GM18511 (cell line): ENCODE measurements at regions not wholly inside any gene's neighbourhood (a gene's known extent, or its start where the extent isn't known, plus 50 kb on each side); places are given as distances from the start of the nearest gene placed in this dataset.
"Not testable (repeated sequence)": the region's sequence is repeated elsewhere in the genome, so short reads cannot be mapped to it uniquely, and the experiment has no call there.

Source experiments
- ATAC-seq: cut with Tn5 transposase; IDR thresholded peaks from one replicate; pipeline ENCODE4 v1.9.1; 2021; ENCODE audit warnings: mild to moderate bottlenecking, moderate library complexity; ENCODE audit not compliant: unreplicated experiment

- no peak for ATAC-seq
Measured at GRCh38 chrX:54615109-54615508, 85.1 kb downstream of the GNL3L start.

GRCh38 chrX:54633641-54634040 is 103.6 kb downstream of the GNL3L start:
- no peak for ATAC-seq

- ATAC-seq, result no peak
Measured at GRCh38 chrX:54639018-54639345, 109.0 kb downstream of the GNL3L start.

GRCh38 chrX:54639346-54640102 is 109.5 kb downstream of the GNL3L start:
- ATAC-seq, result peak; percentile 95

- no peak for ATAC-seq
Measured at GRCh38 chrX:54640103-54640690, 110.2 kb downstream of the GNL3L start.

GRCh38 chrX:54640736-54641135 is 110.7 kb downstream of the GNL3L start:
- ATAC-seq, result no peak

GRCh38 chrX:54641530-54641929 is 111.5 kb downstream of the GNL3L start:
- no peak for ATAC-seq

GRCh38 chrX:54647607-54648006 is 117.6 kb downstream of the GNL3L start:
- ATAC-seq, result not testable (repeated sequence)

GRCh38 chrX:54659547-54659946 is 129.5 kb downstream of the GNL3L start:
- no peak for ATAC-seq

GRCh38 chrX:54675762-54676161 is 122.3 kb downstream of the ITIH6 start:
- no peak for ATAC-seq

- no peak for ATAC-seq
Measured at GRCh38 chrX:54695231-54695630, 102.8 kb downstream of the ITIH6 start.

GRCh38 chrX:54695816-54696487 is 102.1 kb downstream of the ITIH6 start:
- peak; percentile 99 for ATAC-seq
